NCI-H2171 treated with DMSO at 0.1 percent for 48 hours (cell line): ENCODE measurements at regions not wholly inside any gene's neighbourhood (a gene's known extent, or its start where the extent isn't known, plus 50 kb on each side); places are given as distances from the start of the nearest gene placed in this dataset.
A peak's percentile ranks its signal among the peaks of the same experiment; 100 is the strongest.

Experiments used
- DNase-seq: peaks from one replicate; lab custom pipeline; 2025; lab: John Stamatoyannopoulos, UW

- DNase-seq, result no peak
Observed at GRCh38 chr12:14254781-14255180, 110.7 kb upstream of the ATF7IP start.

GRCh38 chr12:14256121-14256520 lies 109.4 kb upstream of the ATF7IP start:
- DNase-seq, result no peak

- DNase-seq, result peak; percentile 74
Observed at GRCh38 chr12:14256555-14257169, 108.8 kb upstream of the ATF7IP start.

DNA sequence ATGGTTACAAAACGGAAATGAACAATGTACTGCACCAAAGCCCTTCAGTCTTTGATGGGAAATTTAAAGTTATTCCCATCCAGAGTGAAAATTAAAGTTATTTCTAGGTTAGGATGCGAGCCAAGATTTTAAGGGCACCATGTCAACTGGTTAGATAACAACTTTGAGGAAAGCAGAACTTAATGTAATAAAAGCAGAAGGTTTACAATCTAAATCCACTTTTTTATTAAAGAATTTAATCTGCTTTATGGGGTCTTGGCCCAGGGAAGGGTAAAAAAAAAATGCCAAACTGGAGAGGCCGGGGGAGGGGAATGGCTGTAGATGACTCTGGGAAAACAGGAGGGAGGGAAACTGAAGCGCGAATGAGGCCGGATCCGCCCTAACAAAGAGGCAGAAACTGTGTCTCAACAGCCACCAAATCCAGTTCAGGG lies 108.2 kb upstream of the ATF7IP start:
- no peak for DNase-seq

DNA sequence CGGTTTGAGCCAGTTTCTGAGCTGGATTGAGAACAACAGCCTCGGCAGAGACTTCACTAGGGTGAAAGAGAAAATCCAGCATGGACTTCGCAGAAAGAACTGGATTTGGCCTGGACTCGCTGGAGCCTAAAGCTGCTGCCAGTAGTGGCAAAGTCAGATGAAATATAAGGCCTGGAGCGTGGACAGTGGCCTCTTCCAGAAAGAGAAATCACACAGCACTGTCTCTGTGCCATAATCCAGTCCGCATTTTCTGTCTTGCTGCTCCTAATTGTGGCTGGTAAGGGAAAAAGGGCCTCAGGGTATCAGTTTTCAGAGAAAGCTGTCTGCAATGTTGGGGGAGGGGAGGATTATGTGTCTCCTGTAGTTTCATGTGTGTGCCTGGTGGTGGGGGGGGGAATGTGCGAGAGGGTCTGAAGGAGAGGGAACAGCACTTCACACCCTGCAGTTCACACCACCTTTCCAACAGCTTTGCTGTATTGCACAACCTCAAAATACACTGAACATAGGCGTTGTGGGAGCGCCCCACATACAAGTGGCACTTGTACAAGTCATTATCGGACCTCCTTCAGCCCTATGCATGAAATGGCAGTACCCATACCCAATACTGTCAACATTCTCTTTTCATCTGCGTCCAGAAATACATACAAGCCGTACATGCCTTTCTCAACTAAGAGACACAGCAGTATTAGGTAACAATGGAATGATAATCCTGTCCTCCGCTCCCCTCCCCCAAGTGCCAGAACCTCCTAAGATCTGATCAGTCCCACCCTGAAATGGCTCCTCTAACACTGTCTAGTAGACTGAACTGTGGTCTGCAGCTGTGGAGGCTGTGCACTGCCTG lies 107.5 kb upstream of the ATF7IP start:
- DNase-seq, result peak; percentile 98

DNA sequence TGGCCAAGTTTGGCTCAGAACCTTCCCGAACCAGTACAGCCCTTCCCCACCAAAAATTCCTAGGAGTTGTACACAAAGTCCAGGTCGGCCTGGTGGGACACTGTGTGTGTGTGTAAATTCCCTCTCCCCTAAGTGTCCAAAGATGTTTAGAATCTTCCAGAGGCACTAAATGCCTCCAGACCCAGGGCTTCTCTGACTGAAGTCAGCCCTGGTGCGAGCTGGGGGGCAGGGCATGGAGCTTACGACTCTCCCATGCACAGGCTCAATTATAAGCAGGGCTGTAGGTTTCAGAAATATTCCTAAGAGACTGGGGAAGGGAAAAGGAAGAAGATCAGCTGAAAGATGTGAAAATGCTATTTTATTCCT lies 106.9 kb upstream of the ATF7IP start:
- DNase-seq, result no peak

- no peak for DNase-seq
Observed at GRCh38 chr12:14259481-14260010, 105.9 kb upstream of the ATF7IP start.

DNA sequence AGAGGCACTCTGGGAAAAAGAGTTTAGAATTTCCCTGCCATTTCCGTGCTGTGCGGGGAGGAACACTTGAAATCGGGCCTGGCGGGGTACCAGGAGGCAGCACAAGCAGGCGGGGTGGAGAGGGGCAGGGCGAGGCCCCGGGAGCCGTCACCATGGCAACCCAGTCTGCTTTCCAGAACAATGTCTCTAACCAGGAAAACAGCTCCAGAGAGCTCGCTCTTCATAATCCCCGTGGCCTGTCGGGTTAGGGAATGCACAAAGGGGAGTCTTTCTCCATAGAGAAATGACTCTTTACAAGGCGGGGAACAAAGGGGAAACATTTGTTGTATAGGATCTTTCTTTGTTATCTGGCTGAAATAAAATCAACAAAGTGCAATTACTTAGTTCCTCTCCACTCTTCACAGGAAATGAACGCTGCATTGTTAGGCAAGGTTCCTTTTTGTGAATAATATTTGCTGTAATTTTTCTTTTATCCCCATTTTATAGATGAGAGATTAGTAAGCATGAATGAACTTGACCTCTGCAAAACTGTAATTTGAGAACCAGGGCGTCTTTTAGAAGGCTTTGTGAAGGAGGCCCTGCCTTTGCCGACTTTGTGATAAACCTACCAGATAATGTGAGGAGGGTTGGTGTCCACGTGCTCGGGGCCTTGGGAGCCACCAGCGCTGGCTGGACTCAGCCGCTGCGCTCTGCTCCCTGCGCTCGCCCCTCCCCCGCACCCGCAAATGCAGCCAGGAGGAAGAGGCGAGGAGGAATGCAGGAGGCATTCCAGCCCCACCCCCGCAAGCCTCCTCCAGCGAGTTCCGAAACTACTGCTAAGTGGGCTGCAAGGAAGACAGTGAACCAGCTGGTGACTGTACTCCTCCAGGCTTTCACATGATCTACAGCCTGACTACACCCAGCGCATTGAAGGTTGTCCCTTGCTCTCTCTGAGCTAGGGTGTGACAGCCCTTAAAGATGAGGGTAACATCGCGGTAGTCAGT lies 105.2 kb upstream of the ATF7IP start:
- no peak for DNase-seq

- no peak for DNase-seq
Observed at GRCh38 chr12:14261096-14261495, 104.4 kb upstream of the ATF7IP start.

DNA sequence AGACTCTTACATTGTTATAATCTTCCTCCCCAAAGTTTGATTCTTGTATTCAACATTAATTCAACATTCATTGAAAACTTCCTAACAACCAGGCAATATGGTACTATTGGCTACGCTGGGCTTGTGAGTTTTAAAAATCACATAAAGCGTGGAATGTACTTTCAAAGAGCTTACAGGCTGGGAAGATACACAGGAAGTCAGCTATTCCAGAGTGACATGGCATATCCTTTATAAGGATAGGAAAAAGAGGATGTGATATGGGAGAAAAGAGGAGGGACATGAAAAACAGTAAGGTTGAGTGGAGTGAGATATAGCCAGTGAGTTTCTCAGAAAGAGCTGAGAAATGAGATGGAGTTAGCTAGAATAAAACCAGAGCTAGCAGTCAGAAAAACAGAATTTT lies 103.6 kb upstream of the ATF7IP start:
- DNase-seq, result no peak

GRCh38 chr12:14262771-14263511 lies 102.5 kb upstream of the ATF7IP start:
- no peak for DNase-seq

- peak; percentile 59 for DNase-seq
Observed at GRCh38 chr12:14263742-14264141, 101.7 kb upstream of the ATF7IP start.

GRCh38 chr12:14264316-14264715 lies 101.2 kb upstream of the ATF7IP start:
- no peak for DNase-seq

GRCh38 chr12:14264778-14265177 lies 100.7 kb upstream of the ATF7IP start:
- DNase-seq, result no peak

GRCh38 chr12:14268120-14268515 lies 97.4 kb upstream of the ATF7IP start:
- no peak for DNase-seq

- DNase-seq, result no peak
Observed at GRCh38 chr12:14270392-14270791, 95.1 kb upstream of the ATF7IP start.

GRCh38 chr12:14272956-14273912 lies 92.2 kb upstream of the ATF7IP start:
- peak; percentile 37 for DNase-seq

GRCh38 chr12:14273913-14274311 lies 91.6 kb upstream of the ATF7IP start:
- no peak for DNase-seq

- DNase-seq, result no peak
Observed at GRCh38 chr12:14275111-14275510, 90.4 kb upstream of the ATF7IP start.

- DNase-seq, result no peak
Observed at GRCh38 chr12:14275886-14276285, 89.6 kb upstream of the ATF7IP start.
